Esophagus (tissue), 2 donors: ENCODE measurements at regions not wholly inside any gene's neighbourhood (a gene's known extent, or its start where the extent isn't known, plus 50 kb on each side); places are given as distances from the start of the nearest gene placed in this dataset.

Experiments
- H3K27ac ChIP-seq, 2 donors: one replicate each; pipeline ENCODE4 v1.5.1; 2013; ENCODE audit warnings: low read depth in 2 of 2, mild to moderate bottlenecking in 2 of 2, inconsistent platforms in 1 of 2, low read length in 1 of 2, moderate library complexity in 1 of 2
- H3K27me3 ChIP-seq, 2 donors: one replicate each; pipeline ENCODE4 v1.6.1; 2013; ENCODE audit warnings: low read length in 2 of 2, control low read depth in 1 of 2, mild to moderate bottlenecking in 1 of 2; ENCODE audit not compliant: insufficient read depth in 2 of 2, control insufficient read depth in 1 of 2
- H3K36me3 ChIP-seq, 2 donors: one replicate each; pipeline ENCODE4 v1.6.1; 2013; ENCODE audit warnings: low read length in 1 of 2; ENCODE audit not compliant: control insufficient read depth in 2 of 2, insufficient read depth in 2 of 2
- H3K4me1 ChIP-seq, 2 donors: one replicate each; pipeline ENCODE4 v1.6.1; 2013; ENCODE audit warnings: low read length in 1 of 2; ENCODE audit not compliant: control insufficient read depth in 2 of 2, insufficient read depth in 2 of 2
- H3K4me3 ChIP-seq, 2 donors: one replicate each; pipeline ENCODE4 v1.5.1; 2013; ENCODE audit warnings: low read length in 2 of 2, mild to moderate bottlenecking in 2 of 2, low read depth in 1 of 2, moderate library complexity in 1 of 2
- H3K9me3 ChIP-seq, 2 donors: one replicate each; pipeline ENCODE4 v1.6.1; 2013; ENCODE audit warnings: mild to moderate bottlenecking in 2 of 2, low read depth in 1 of 2, low read length in 1 of 2, moderate library complexity in 1 of 2; ENCODE audit not compliant: control insufficient read depth in 2 of 2, insufficient read depth in 1 of 2
- WGBS, 2 donors: extraction: QIAGEN DNeasy Blood & Tissue Kit; methylation state at CpG; one replicate each; pipeline ENCODE4 v1.1.7; 2013; 5-methylcytosine and 5-hydroxymethylcytosine counted together
- donor health status: healthy with polysubstance abuse.
- donor health status: Bipolar disorder and iron deficiency.

DNA sequence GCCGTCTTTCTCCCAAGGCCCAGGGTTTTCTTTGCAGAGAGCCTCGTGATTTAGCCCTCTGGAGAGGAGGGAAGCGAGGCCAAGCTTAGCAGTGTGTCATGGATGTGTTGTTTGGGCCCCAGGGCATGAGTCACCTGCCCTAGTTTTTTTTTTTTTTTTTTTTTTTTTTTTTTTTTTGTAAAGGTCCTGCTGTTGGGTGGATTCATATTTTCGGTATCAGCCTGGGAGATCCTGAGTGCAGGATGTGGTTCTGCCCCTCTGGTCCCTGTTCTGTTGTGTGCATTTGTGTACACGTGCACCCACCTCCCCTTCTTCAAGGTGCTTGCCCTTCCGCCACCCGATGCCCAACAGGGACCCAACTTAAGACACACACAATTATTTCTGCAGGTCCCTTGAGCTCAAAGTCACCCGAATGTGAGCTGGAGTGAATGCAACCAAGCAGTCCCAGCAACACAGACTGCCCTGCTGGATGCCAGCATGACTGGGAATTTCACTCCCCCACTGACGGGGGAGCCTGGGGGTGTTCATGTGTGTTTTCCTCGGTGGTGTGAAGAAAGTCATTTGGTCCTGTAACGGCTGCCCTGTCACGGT lies 265.8 kb upstream of the TNRC6C start:
- H3K4me1 ChIP-seq, result peaks cover 2 to 5% of the 10 kb centered on the region in 2 donors
- H3K27me3 ChIP-seq, result peaks cover 0 to 13% of the 10 kb centered on the region in 2 donors
- no peaks in the 10 kb centered on the region for H3K36me3 ChIP-seq
- no peak overlapping the region for H3K27ac ChIP-seq
- H3K9me3 ChIP-seq, result no peaks in the 10 kb centered on the region
- H3K4me3 ChIP-seq, result no peak overlapping the region
- 61 to 64% methylated on average over 12 of the region's 12 CpGs for WGBS, 2 donors

DNA sequence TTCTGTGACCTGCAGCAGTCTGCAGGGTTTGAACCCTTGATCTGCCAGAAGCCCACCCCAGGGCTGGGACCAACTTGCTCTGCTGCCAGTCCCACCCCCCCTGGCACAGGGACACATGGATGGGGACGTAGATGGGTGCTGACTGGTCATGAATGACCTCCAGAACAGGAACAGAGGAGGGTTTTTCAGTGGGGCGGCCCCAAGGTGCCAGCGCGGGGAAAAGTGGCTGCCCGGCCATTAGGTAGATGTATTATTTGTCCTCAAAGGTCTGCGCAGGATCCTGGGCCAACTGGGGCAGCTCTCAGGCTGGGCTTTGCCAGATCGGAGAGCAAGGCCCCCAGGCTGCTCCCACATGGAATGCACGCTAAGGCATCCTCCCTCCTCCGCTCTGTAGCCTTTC lies 265.2 kb upstream of the TNRC6C start:
- H3K27ac ChIP-seq, result no peak overlapping the region
- peaks cover 4 to 5% of the 10 kb centered on the region in 2 donors for H3K4me1 ChIP-seq
- H3K36me3 ChIP-seq, result no peaks in the 10 kb centered on the region
- H3K4me3 ChIP-seq, result no peak overlapping the region
- peaks cover 0 to 13% of the 10 kb centered on the region in 2 donors for H3K27me3 ChIP-seq
- no peaks in the 10 kb centered on the region for H3K9me3 ChIP-seq
- 82 to 84% methylated on average over 9 of the region's 9 CpGs for WGBS, 2 donors

- Histone ChIP-seq H3K4me3 (no peak overlapping the region), H3K9me3 (no peaks in the 10 kb centered on the region), H3K27ac (no peak overlapping the region), H3K27me3 (peaks cover 0 to 13% of the 10 kb centered on the region in 2 donors), H3K36me3 (no peaks in the 10 kb centered on the region), H3K4me1 (peaks cover 4 to 5% of the 10 kb centered on the region in 2 donors)
- 78 to 86% methylated on average over 7 of the region's 7 CpGs for WGBS, 2 donors
Observed at GRCh38 chr17:77693776-77694175, 264.7 kb upstream of the TNRC6C start.

GRCh38 chr17:77694391-77695363 lies 263.8 kb upstream of the TNRC6C start:
- WGBS, 2 donors, result 86 to 87% methylated on average over 10 to 11 of the region's 11 CpGs
- Histone ChIP-seq H3K9me3 (no peaks in the 10 kb centered on the region), H3K4me1 (peaks cover 4 to 5% of the 10 kb centered on the region in 2 donors), H3K36me3 (no peaks in the 10 kb centered on the region), H3K4me3 (no peak overlapping the region), H3K27ac (no peak overlapping the region), H3K27me3 (peaks cover 0 to 13% of the 10 kb centered on the region in 2 donors)

- Histone ChIP-seq H3K27me3 (peaks cover 0 to 13% of the 10 kb centered on the region in 2 donors), H3K4me1 (peaks cover 4 to 5% of the 10 kb centered on the region in 2 donors), H3K9me3 (no peaks in the 10 kb centered on the region), H3K4me3 (no peak overlapping the region), H3K27ac (no peak overlapping the region), H3K36me3 (no peaks in the 10 kb centered on the region)
- 82 to 83% methylated on average over 9 of the region's 9 CpGs for WGBS, 2 donors
Observed at GRCh38 chr17:77695386-77695785, 263.1 kb upstream of the TNRC6C start.

GRCh38 chr17:77696151-77696720 lies 262.3 kb upstream of the TNRC6C start:
- Histone ChIP-seq H3K4me1 (peaks cover 2 to 5% of the 10 kb centered on the region in 2 donors), H3K36me3 (no peaks in the 10 kb centered on the region), H3K4me3 (no peak overlapping the region), H3K9me3 (no peaks in the 10 kb centered on the region), H3K27me3 (peaks cover 0 to 13% of the 10 kb centered on the region in 2 donors), H3K27ac (no peak overlapping the region)
- WGBS, 2 donors, result 15 to 28% methylated on average over 19 to 26 of the region's 26 CpGs

- H3K36me3 ChIP-seq, result no peaks in the 10 kb centered on the region
- 42 to 49% methylated on average over 15 of the region's 15 CpGs for WGBS, 2 donors
- H3K27me3 ChIP-seq, result peaks cover 0 to 13% of the 10 kb centered on the region in 2 donors
- peaks cover 0 to 2% of the 10 kb centered on the region in 2 donors for H3K9me3 ChIP-seq
- H3K27ac ChIP-seq, result no peak overlapping the region
- no peak overlapping the region for H3K4me3 ChIP-seq
- peaks cover 2 to 3% of the 10 kb centered on the region in 2 donors for H3K4me1 ChIP-seq
Observed at GRCh38 chr17:77696721-77697460, 261.6 kb upstream of the TNRC6C start.

GRCh38 chr17:77697480-77698400 lies 260.8 kb upstream of the TNRC6C start:
- Histone ChIP-seq H3K4me3 (no peak overlapping the region), H3K27ac (no peak overlapping the region), H3K27me3 (peaks cover 0 to 13% of the 10 kb centered on the region in 2 donors), H3K36me3 (no peaks in the 10 kb centered on the region), H3K4me1 (peaks cover 0 to 2% of the 10 kb centered on the region in 2 donors), H3K9me3 (peaks cover 0 to 2% of the 10 kb centered on the region in 2 donors)
- WGBS, 2 donors, result 72 to 79% methylated on average over 16 of the region's 16 CpGs
